NT2/D1 (cell line): ENCODE measurements at regions not wholly inside any gene's neighbourhood (a gene's known extent, or its start where the extent isn't known, plus 50 kb on each side); places are given as distances from the start of the nearest gene placed in this dataset.

Experiments used
- DNase-seq: peaks from one replicate; pipeline ENCODE4 v3.0.0-alpha.2; 2011; ENCODE audit warnings: low read depth, low spot score
- H3K27me3 ChIP-seq: 2 replicates; pipeline ENCODE4 v1.6.0; 2011; ENCODE audit warnings: mild to moderate bottlenecking; ENCODE audit not compliant: insufficient read length, insufficient read depth
- H3K36me3 ChIP-seq: 2 replicates; pipeline ENCODE4 v1.6.1; 2011; ENCODE audit warnings: mild to moderate bottlenecking, low read length, mixed read lengths; ENCODE audit not compliant: insufficient read depth, insufficient read length
- H3K4me1 ChIP-seq: 2 replicates; pipeline ENCODE4 v1.5.1; 2011; ENCODE audit not compliant: insufficient read depth, insufficient read length
- H3K4me3 ChIP-seq: 2 replicates; pipeline ENCODE4 v1.5.1; 2011; ENCODE audit warnings: low read depth; ENCODE audit not compliant: insufficient read length
- H3K9ac ChIP-seq: 2 replicates; pipeline ENCODE4 v1.6.0; 2011; ENCODE audit warnings: low read depth; ENCODE audit not compliant: insufficient read length
- H3K9me3 ChIP-seq: 2 replicates; pipeline ENCODE4 v1.5.1; 2011; ENCODE audit warnings: mild to moderate bottlenecking, low read length; ENCODE audit not compliant: insufficient read depth
- SUZ12 ChIP-seq: IDR thresholded peaks from 2 replicates; pipeline ENCODE4 v1.6.1; 2011; ENCODE audit not compliant: insufficient read length, insufficient read depth; ENCODE audit errors: extremely low read depth
- YY1 ChIP-seq: IDR thresholded peaks from 2 replicates; pipeline ENCODE4 v1.6.1; 2011; ENCODE audit not compliant: insufficient read length, insufficient read depth
- ZNF274 ChIP-seq: IDR thresholded peaks from 2 replicates; pipeline ENCODE4 v1.6.1; 2011; ENCODE audit warnings: mild to moderate bottlenecking, low read depth, low read length

GRCh38 chr1:101310506-101310905, 73.7 kb downstream of the S1PR1 start:
- H3K9ac ChIP-seq: no peak overlapping the region
- DNase-seq: no peak
- no peaks in the 10 kb centered on the region for H3K4me1 ChIP-seq
- H3K4me3 ChIP-seq: no peak overlapping the region
- H3K9me3 ChIP-seq: peaks cover 7% of the 10 kb centered on the region; the same call in 1 of the 2 replicates
- TF ChIP-seq SUZ12 (no peak), YY1 (no peak), ZNF274 (no peak)
- no peaks in the 10 kb centered on the region for H3K36me3 ChIP-seq
- no peaks in the 10 kb centered on the region for H3K27me3 ChIP-seq

- Histone ChIP-seq H3K9ac (no peak overlapping the region), H3K4me1 (no peaks in the 10 kb centered on the region), H3K4me3 (no peak overlapping the region), H3K36me3 (no peaks in the 10 kb centered on the region), H3K27me3 (no peaks in the 10 kb centered on the region), H3K9me3 (peaks cover 7% of the 10 kb centered on the region; the same call in 1 of the 2 replicates)
- DNase-seq: no peak
- TF ChIP-seq YY1 (no peak), SUZ12 (no peak), ZNF274 (no peak)
Measured at GRCh38 chr1:101311146-101311920, 74.5 kb downstream of the S1PR1 start.

- TF ChIP-seq SUZ12 (no peak), ZNF274 (no peak), YY1 (no peak)
- Histone ChIP-seq H3K9me3 (peaks cover 7% of the 10 kb centered on the region; the same call in 1 of the 2 replicates), H3K36me3 (no peaks in the 10 kb centered on the region), H3K4me3 (no peak overlapping the region), H3K27me3 (no peaks in the 10 kb centered on the region), H3K9ac (no peak overlapping the region), H3K4me1 (no peaks in the 10 kb centered on the region)
- DNase-seq: no peak
Measured at GRCh38 chr1:101312147-101312546, 75.3 kb downstream of the S1PR1 start.

GRCh38 chr1:101313356-101313755, 76.5 kb downstream of the S1PR1 start:
- no peak for DNase-seq
- Histone ChIP-seq H3K4me1 (no peaks in the 10 kb centered on the region), H3K27me3 (no peaks in the 10 kb centered on the region), H3K4me3 (no peak overlapping the region), H3K9me3 (peaks cover 7% of the 10 kb centered on the region; the same call in 1 of the 2 replicates), H3K36me3 (no peaks in the 10 kb centered on the region), H3K9ac (no peak overlapping the region)
- no peak for TF ChIP-seq SUZ12
- no peak for TF ChIP-seq YY1
- TF ChIP-seq ZNF274: no peak

GRCh38 chr1:101314244-101314643, 77.4 kb downstream of the S1PR1 start:
- no peaks in the 10 kb centered on the region for H3K4me1 ChIP-seq
- H3K9me3 ChIP-seq: peaks cover 7% of the 10 kb centered on the region; the same call in 1 of the 2 replicates
- no peaks in the 10 kb centered on the region for H3K36me3 ChIP-seq
- no peak for DNase-seq
- H3K9ac ChIP-seq: no peak overlapping the region
- no peaks in the 10 kb centered on the region for H3K27me3 ChIP-seq
- TF ChIP-seq ZNF274 (no peak), SUZ12 (no peak), YY1 (no peak)
- no peak overlapping the region for H3K4me3 ChIP-seq

- Histone ChIP-seq H3K4me3 (no peak overlapping the region), H3K4me1 (no peaks in the 10 kb centered on the region), H3K9me3 (peaks cover 4% of the 10 kb centered on the region; the same call in 1 of the 2 replicates), H3K9ac (no peak overlapping the region), H3K27me3 (no peaks in the 10 kb centered on the region), H3K36me3 (no peaks in the 10 kb centered on the region)
- no peak for TF ChIP-seq YY1
- TF ChIP-seq ZNF274: no peak
- TF ChIP-seq SUZ12: no peak
- no peak for DNase-seq
Measured at GRCh38 chr1:101316256-101316655, 79.4 kb downstream of the S1PR1 start.

- Histone ChIP-seq H3K27me3 (no peaks in the 10 kb centered on the region), H3K4me3 (no peak overlapping the region), H3K36me3 (no peaks in the 10 kb centered on the region), H3K9me3 (0 out of 2 replicates have a peak, but pooled peaks cover 3% of the 10 kb centered on the region), H3K9ac (no peak overlapping the region), H3K4me1 (no peaks in the 10 kb centered on the region)
- TF ChIP-seq SUZ12 (no peak), YY1 (no peak), ZNF274 (no peak)
- DNase-seq: no peak
Measured at GRCh38 chr1:101316799-101317198, 80.0 kb downstream of the S1PR1 start.
